IPS-NIHi7 (cell line): ENCODE measurements at regions not wholly inside any gene's neighbourhood (a gene's known extent, or its start where the extent isn't known, plus 50 kb on each side); places are given as distances from the start of the nearest gene placed in this dataset.

Experiments used
- DNase-seq: peaks from one replicate; pipeline ENCODE4 v3.0.0; 2012; ENCODE audit warnings: mixed read lengths; ENCODE audit errors: extremely low spot score

- no peak for DNase-seq
These were observed 123.5 kb downstream of the MBD2 start for GRCh38 chr18:54100920-54101470.

DNA sequence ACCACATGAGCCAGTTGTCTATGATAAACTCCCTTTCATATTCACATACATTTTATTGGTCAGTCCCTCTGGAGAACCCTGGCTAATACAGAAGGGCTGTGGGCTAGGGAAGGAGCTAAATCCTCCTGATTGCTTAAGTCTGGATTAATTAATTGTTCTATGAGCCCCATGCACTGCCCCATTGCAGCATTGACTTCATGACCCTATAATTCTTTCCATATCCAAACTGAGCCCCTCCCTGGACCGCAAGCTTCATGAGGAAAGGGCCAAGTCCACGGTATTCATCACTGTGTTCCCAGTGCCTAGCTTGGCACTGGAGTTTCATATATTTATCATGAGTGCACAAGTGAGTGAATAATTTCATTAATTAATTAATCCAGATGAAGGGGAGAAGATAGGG, 124.0 kb downstream of the MBD2 start:
- no peak for DNase-seq

GRCh38 chr18:54094474-54094873, 130.0 kb downstream of the MBD2 start:
- no peak for DNase-seq

GRCh38 chr18:54090856-54091255, 133.6 kb downstream of the MBD2 start:
- DNase-seq, result no peak

GRCh38 chr18:54089749-54090459, 134.6 kb downstream of the MBD2 start:
- no peak for DNase-seq

GRCh38 chr18:54086863-54087262, 137.6 kb downstream of the MBD2 start:
- DNase-seq, result no peak

DNA sequence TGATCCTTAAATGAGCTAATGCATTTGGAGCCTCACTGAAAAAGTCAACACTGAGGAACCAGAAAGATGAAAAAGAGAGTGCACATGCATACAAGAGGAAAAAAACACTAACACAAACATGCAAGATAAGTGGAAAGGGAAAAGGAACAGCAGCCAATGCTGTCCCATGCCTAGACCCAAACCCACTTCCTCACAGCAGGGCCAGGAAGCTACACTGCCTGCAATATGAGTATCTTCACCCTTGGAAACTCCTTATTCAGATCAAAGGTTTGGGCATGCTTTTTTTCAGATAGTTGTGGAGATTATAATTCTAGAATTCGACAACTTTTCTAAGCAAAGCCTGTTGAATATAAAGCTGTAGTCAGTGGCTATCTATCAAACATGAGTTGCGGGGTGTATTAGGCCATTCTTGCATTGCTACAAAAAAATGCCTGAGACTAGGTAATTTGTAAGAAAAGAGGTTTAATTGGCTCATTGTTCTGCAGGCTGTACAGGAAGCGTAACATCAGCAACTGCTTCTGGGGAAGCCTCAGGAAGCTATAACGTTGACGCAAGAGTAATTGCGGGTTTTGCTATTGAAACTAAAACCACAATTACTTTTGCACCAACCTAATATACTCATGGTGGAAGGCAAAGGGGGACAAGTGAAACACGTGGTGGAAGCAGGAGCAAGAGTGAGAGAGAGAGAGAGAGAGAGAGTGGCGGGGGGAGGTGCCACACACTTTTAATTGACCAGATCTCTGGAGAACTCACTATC, 138.2 kb downstream of the MBD2 start:
- DNase-seq, result no peak

- no peak for DNase-seq
These were observed 143.6 kb downstream of the MBD2 start for GRCh38 chr18:54080858-54081257.

DNA sequence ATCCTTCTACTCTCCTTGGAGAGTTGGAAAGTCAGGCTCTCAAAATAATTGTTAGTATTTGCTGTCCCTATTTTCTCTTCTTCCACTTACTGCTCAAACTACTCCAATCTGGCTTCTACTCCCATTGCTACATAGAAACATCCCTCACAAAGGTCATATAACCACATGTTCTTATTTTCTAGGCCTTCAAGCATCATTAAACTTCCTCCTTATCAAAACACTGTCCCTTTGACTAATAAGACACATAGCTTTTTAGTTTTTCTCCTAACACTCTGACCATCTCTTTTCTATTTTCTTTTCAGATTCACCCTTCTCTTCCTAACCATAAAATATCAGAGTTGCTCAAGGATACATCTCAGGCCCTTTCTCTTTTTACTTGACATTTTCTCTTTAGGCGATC, 148.3 kb downstream of the MBD2 start:
- no peak for DNase-seq

DNA sequence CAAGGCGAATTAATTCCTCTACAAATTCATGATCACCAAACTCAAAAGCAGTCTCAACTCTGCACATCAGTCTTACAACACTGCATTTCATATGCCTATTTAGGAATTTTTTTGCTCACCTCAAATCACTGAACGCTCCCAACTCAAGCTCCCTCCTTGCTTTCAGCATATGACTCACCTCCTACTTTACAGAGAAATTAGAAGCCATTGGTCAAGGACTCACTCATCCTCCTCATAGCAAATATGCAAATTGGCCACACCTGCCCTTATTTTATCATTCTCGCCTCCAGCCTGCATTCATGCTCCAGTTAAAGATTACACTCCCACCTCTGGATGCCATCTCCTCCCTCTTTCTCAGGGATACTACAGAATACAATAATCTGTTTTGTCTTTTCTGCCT, 148.8 kb downstream of the MBD2 start:
- no peak for DNase-seq

- peak; percentile 31 for DNase-seq
These were observed 154.7 kb downstream of the MBD2 start for GRCh38 chr18:54069729-54070128.

- DNase-seq, result no peak
These were observed 164.0 kb downstream of the MBD2 start for GRCh38 chr18:54060343-54061005.

- DNase-seq, result no peak
These were observed 171.6 kb downstream of the MBD2 start for GRCh38 chr18:54052732-54053429.

- no peak for DNase-seq
These were observed 172.2 kb downstream of the MBD2 start for GRCh38 chr18:54052259-54052658.

GRCh38 chr18:54043484-54044251, 180.8 kb downstream of the MBD2 start:
- no peak for DNase-seq

GRCh38 chr18:54035927-54036326, 188.5 kb downstream of the MBD2 start:
- DNase-seq, result no peak

DNA sequence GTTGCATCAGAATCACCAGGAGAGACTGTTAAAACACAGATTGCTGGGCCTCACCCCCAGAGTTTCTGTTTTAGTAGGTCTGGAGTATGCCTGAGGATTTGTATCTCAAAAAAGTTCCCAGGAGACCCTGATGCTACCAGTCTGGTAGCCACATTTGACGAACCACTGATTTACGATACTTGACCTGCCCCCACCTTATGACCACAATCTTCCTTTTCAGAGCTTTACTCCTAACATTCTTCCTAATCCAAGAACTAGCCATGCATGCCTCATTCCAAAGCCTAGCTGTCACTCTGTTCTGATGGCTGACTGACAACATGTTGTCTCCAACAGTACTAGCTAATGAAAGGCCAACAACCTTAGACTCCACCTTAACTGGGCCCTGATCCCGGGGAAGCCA, 191.4 kb downstream of the MBD2 start:
- DNase-seq, result no peak

GRCh38 chr18:54032412-54032811, 192.1 kb downstream of the MBD2 start:
- no peak for DNase-seq

DNA sequence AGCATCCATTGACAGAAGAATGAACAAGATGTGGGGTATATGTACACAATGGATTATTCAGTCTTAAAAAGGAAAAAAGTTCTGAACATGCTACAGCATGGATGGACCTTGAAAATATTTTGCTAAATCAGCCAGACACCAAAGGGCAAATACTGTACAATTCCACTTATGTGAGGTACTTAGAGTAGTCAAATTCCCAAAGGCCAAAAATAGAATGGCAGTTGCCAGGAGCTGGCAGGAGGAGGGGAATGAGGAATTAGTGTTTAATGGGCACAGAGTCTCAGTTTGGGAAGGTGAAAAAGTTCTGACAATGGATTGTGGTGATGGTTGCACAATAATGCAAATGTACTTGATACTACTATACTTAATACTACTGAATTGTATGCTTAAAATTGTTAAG, 193.2 kb downstream of the MBD2 start:
- no peak for DNase-seq

GRCh38 chr18:54030434-54030833, 194.0 kb downstream of the MBD2 start:
- no peak for DNase-seq

DNA sequence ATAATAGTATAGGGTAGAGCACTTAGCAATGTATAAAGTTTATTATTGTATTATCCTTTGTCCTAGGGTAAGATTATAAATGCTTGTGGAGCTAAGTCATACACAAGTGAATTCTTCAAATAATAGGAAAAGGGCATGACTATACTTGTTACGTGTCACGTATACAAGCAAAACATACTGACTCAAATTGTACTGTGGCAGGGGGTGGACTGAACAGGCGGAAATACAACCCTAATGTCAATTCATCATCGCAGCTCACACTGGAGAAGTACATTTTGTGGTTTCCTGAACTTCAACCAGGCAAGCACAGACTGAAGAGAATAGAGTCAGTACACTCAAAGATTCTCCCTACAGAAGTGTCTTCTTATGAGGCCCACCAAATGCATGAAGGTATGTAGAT, 201.0 kb downstream of the MBD2 start:
- DNase-seq, result no peak
